GM12873 (cell line): ENCODE measurements at regions not wholly inside any gene's neighbourhood (a gene's known extent, or its start where the extent isn't known, plus 50 kb on each side); places are given as distances from the start of the nearest gene placed in this dataset.

Source experiments
- CTCF ChIP-seq: IDR thresholded peaks from 2 replicates; pipeline ENCODE4 v1.5.1; 2012; ENCODE audit warnings: low read depth, mild to moderate bottlenecking, moderate library complexity, low read length, control low read depth; ENCODE audit not compliant: insufficient read depth; ENCODE audit errors: missing control alignments

GRCh38 chr2:77938462-77938861 lies 416.3 kb upstream of the LRRTM4 start:
- no peak for TF ChIP-seq CTCF

GRCh38 chr2:77939370-77939769 lies 417.2 kb upstream of the LRRTM4 start:
- TF ChIP-seq CTCF: no peak

- TF ChIP-seq CTCF: no peak
Observed at GRCh38 chr2:77939801-77940200, 417.6 kb upstream of the LRRTM4 start.

- TF ChIP-seq CTCF: peak; percentile 37
Observed at GRCh38 chr2:77954931-77955330, 432.8 kb upstream of the LRRTM4 start.

- TF ChIP-seq CTCF: no peak
Observed at GRCh38 chr2:77962943-77963342, 440.8 kb upstream of the LRRTM4 start.

- no peak for TF ChIP-seq CTCF
Observed at GRCh38 chr2:77977471-77978063, 455.4 kb upstream of the LRRTM4 start.

GRCh38 chr2:77995161-77995560 lies 473.0 kb upstream of the LRRTM4 start:
- TF ChIP-seq CTCF: no peak
